Parathyroid adenoma (tissue), 2 donors: ENCODE measurements at regions not wholly inside any gene's neighbourhood (a gene's known extent, or its start where the extent isn't known, plus 50 kb on each side); places are given as distances from the start of the nearest gene placed in this dataset.

Experiments
- H2AFZ ChIP-seq: fragments of 300-600 bp; sonication (generic); one replicate; pipeline ENCODE4 v1.7.0; 2017; ENCODE audit warnings: antibody characterized with exemption, mild to moderate bottlenecking
- H3K27ac ChIP-seq: fragments of 300-600 bp; sonication (generic); one replicate; pipeline ENCODE4 v1.7.0; 2017
- H3K27me3 ChIP-seq: fragments of 300-600 bp; sonication (generic); one replicate; pipeline ENCODE4 v1.7.0; 2017; ENCODE audit warnings: low read length; ENCODE audit not compliant: control insufficient read depth, insufficient read depth
- H3K36me3 ChIP-seq: fragments of 300-600 bp; sonication (generic); one replicate; pipeline ENCODE4 v1.7.0; 2017; ENCODE audit warnings: low read length; ENCODE audit not compliant: control insufficient read depth, insufficient read depth
- H3K4me1 ChIP-seq: fragments of 300-600 bp; sonication (generic); one replicate; pipeline ENCODE4 v1.7.0; 2017; ENCODE audit warnings: control low read depth
- H3K4me2 ChIP-seq: fragments of 300-600 bp; sonication (generic); one replicate; pipeline ENCODE4 v1.7.0; 2017; ENCODE audit warnings: low read length
- H3K4me3 ChIP-seq: fragments of 300-600 bp; sonication (generic); one replicate; pipeline ENCODE4 v1.7.0; 2017; ENCODE audit warnings: low read depth, low read length
- H3K79me2 ChIP-seq: fragments of 300-600 bp; sonication (generic); one replicate; pipeline ENCODE4 v1.7.0; 2017; ENCODE audit warnings: control low read depth
- H3K9ac ChIP-seq: fragments of 300-600 bp; sonication (generic); one replicate; pipeline ENCODE4 v1.7.0; 2017; ENCODE audit warnings: mild to moderate bottlenecking
- H3K9me3 ChIP-seq: fragments of 300-600 bp; sonication (generic); one replicate; pipeline ENCODE4 v1.7.0; 2017; ENCODE audit warnings: low read length; ENCODE audit not compliant: control insufficient read depth
- TF ChIP-seq, protein P1 (sequence below): fragments of 300-600 bp; sonication (generic); IDR thresholded peaks from one replicate; pipeline ENCODE4 v1.7.0; 2017; ENCODE audit warnings: antibody characterized with exemption, mild to moderate bottlenecking
- donor health status: primary hyperparathyroidism.

DNA sequence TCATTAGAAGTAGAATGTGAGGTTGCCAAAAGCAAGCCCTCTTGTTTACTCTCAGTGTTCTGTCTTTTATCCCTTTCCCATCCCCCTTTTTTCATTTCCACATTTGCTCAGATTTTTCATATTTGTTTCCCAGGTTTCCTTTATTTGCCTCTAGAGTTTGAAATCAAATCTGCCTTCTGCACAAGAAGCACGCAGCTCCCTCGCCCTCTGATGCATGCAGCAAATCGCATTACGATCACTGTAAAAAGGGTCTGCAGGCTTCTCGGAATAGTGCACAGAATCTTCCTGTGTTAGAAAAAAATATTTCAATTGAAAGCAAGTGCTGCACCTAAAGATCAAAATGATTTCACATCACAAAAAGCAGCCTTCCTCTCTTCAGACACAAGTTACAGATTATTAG lies 129.0 kb downstream of the GPAM start:
- H3K9ac ChIP-seq = no peak overlapping the region
- no peak overlapping the region for H3K4me3 ChIP-seq
- H3K4me2 ChIP-seq = no peak overlapping the region
- H2AFZ ChIP-seq = no peak overlapping the region
- TF ChIP-seq, protein P1, sequence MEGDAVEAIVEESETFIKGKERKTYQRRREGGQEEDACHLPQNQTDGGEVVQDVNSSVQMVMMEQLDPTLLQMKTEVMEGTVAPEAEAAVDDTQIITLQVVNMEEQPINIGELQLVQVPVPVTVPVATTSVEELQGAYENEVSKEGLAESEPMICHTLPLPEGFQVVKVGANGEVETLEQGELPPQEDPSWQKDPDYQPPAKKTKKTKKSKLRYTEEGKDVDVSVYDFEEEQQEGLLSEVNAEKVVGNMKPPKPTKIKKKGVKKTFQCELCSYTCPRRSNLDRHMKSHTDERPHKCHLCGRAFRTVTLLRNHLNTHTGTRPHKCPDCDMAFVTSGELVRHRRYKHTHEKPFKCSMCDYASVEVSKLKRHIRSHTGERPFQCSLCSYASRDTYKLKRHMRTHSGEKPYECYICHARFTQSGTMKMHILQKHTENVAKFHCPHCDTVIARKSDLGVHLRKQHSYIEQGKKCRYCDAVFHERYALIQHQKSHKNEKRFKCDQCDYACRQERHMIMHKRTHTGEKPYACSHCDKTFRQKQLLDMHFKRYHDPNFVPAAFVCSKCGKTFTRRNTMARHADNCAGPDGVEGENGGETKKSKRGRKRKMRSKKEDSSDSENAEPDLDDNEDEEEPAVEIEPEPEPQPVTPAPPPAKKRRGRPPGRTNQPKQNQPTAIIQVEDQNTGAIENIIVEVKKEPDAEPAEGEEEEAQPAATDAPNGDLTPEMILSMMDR = no peak
- H3K36me3 ChIP-seq = no peaks in the 10 kb centered on the region
- no peaks in the 10 kb centered on the region for H3K4me1 ChIP-seq
- no peaks in the 10 kb centered on the region for H3K9me3 ChIP-seq
- no peak overlapping the region for H3K27ac ChIP-seq
- no peaks in the 10 kb centered on the region for H3K79me2 ChIP-seq
- no peaks in the 10 kb centered on the region for H3K27me3 ChIP-seq

DNA sequence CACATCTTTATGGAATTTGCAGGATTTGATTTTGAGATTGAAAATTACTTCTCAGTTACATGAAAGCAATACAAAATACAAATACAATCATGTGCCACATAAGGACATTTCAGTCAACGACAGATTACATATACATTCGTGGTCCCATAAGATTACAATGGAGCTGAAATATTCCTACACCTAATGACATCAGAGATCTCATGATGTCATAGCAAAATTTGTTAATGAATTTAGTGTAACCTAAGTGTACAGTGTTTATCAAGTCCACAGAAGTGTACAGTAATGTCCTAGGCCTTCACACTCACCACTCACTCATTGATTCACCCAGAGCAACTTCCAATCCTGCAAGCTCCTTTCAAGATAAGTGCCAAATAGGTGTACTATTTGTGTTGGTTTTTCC lies 126.5 kb downstream of the GPAM start:
- no peak overlapping the region for H3K4me3 ChIP-seq
- H3K4me2 ChIP-seq = no peak overlapping the region
- H3K9me3 ChIP-seq = no peaks in the 10 kb centered on the region
- no peaks in the 10 kb centered on the region for H3K27me3 ChIP-seq
- no peak overlapping the region for H3K9ac ChIP-seq
- no peak overlapping the region for H2AFZ ChIP-seq
- TF ChIP-seq, protein P1 = no peak
- no peaks in the 10 kb centered on the region for H3K36me3 ChIP-seq
- H3K4me1 ChIP-seq = no peaks in the 10 kb centered on the region
- no peak overlapping the region for H3K27ac ChIP-seq
- H3K79me2 ChIP-seq = no peaks in the 10 kb centered on the region

DNA sequence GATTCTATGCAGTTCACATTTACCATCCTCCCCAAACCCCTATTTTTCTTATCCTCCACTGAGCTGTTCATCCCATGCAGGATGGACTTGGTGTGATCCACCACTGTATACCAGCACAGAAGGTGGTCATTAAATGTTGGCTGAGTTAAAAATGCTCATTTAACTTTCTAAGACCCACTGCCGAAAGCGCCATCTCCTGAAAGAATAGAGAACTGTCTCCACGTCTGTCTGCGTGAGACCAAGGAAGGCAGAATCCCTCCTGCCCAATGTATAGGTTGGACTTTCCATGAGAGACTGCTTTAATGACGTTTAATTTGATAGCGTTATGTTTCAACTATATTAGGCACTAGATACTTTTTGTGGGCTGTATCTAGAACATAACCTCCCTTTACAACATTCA lies 124.3 kb downstream of the GPAM start:
- TF ChIP-seq, protein P1 = no peak
- Histone ChIP-seq H2AFZ (no peak overlapping the region), H3K9ac (no peak overlapping the region), H3K79me2 (no peaks in the 10 kb centered on the region), H3K9me3 (no peaks in the 10 kb centered on the region), H3K27ac (no peak overlapping the region), H3K4me1 (no peaks in the 10 kb centered on the region), H3K4me2 (no peak overlapping the region), H3K36me3 (no peaks in the 10 kb centered on the region), H3K27me3 (no peaks in the 10 kb centered on the region), H3K4me3 (no peak overlapping the region)

DNA sequence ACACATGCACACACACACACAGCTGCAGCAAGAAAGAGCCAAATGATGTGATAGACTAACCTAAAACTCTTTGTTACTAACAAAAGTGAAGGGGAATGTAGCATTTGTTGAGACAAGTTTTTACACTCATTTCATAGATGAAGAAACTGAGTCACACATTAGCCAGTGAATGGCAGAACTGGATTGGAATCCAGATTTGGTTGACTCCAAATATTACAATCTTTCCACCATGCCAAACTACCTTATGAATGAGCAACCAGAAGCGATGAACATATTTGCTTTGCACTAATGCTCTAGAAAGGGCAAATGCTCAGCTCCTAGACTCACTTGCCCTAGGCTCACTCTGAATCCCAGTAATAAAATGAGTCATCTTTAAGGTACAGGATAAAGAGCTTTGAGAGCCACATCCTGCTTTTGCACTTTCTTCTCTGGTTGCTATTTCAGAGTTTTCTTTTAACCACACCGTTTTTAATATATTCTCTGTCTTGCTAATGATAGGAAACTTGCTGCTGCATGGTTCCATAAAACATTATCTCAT lies 111.9 kb downstream of the GPAM start:
- TF ChIP-seq, protein P1 = no peak
- H2AFZ ChIP-seq = no peak overlapping the region

DNA sequence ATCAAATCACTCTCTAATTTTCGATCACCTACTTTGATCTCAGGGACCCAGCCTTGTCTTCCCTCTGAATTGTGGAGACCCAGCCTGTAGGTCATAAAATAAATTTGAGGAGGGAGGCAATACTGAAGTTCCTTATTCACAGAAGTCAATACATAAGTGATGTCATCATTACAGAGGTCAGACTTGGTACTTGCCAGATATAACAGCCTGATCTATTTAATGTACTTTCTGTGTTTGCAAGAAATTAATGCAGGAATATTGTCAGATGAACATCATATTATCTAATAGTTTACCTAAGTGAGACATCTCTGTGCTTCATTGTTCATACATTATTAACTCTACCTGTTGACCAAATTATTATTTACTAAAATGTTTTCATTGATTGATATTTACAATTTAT lies 105.6 kb downstream of the GPAM start:
- TF ChIP-seq, protein P1 = no peak
- Histone ChIP-seq H3K27me3 (no peaks in the 10 kb centered on the region), H3K79me2 (no peaks in the 10 kb centered on the region), H3K4me3 (no peak overlapping the region), H2AFZ (no peak overlapping the region), H3K4me1 (no peaks in the 10 kb centered on the region), H3K9ac (no peak overlapping the region), H3K36me3 (no peaks in the 10 kb centered on the region), H3K4me2 (no peak overlapping the region), H3K27ac (no peak overlapping the region), H3K9me3 (no peaks in the 10 kb centered on the region)

More for the DNA sequence above, 111.9 kb downstream of the GPAM start:
- Histone ChIP-seq H3K9me3 (no peaks in the 10 kb centered on the region), H3K9ac (no peak overlapping the region), H3K4me2 (no peak overlapping the region), H3K4me1 (no peaks in the 10 kb centered on the region), H3K36me3 (no peaks in the 10 kb centered on the region), H3K27me3 (no peaks in the 10 kb centered on the region), H3K79me2 (no peaks in the 10 kb centered on the region), H3K27ac (no peak overlapping the region), H3K4me3 (no peak overlapping the region)
